HG03159 (cell line): ENCODE measurements at regions not wholly inside any gene's neighbourhood (a gene's known extent, or its start where the extent isn't known, plus 50 kb on each side); places are given as distances from the start of the nearest gene placed in this dataset.

Source experiments
- ATAC-seq: cut with Tn5 transposase; IDR thresholded peaks from one replicate; pipeline ENCODE4 v1.9.1; 2021; ENCODE audit warnings: mild to moderate bottlenecking, moderate library complexity; ENCODE audit not compliant: unreplicated experiment

GRCh38 chr9:108724122-108724521 is 131.7 kb downstream of the ACTL7B start:
- ATAC-seq, result no peak

GRCh38 chr9:108722396-108722795 is 133.4 kb downstream of the ACTL7B start:
- ATAC-seq, result no peak

- no peak for ATAC-seq
Observed at GRCh38 chr9:108720191-108720642, 135.6 kb downstream of the ACTL7B start.

GRCh38 chr9:108710424-108710823 is 145.4 kb downstream of the ACTL7B start:
- ATAC-seq, result no peak

GRCh38 chr9:108709997-108710396 is 145.8 kb downstream of the ACTL7B start:
- ATAC-seq, result no peak

GRCh38 chr9:108709126-108709525 is 146.7 kb downstream of the ACTL7B start:
- ATAC-seq, result no peak

GRCh38 chr9:108708448-108708847 is 147.3 kb downstream of the ACTL7B start:
- no peak for ATAC-seq

- ATAC-seq, result no peak
Observed at GRCh38 chr9:108707120-108707519, 148.7 kb downstream of the ACTL7B start.

- no peak for ATAC-seq
Observed at GRCh38 chr9:108704156-108704852, 151.5 kb downstream of the ACTL7B start.

GRCh38 chr9:108703429-108703828 is 152.4 kb downstream of the ACTL7B start:
- ATAC-seq, result no peak

GRCh38 chr9:108702681-108703080 is 153.1 kb downstream of the ACTL7B start:
- no peak for ATAC-seq

- no peak for ATAC-seq
Observed at GRCh38 chr9:108698801-108699200, 157.0 kb downstream of the ACTL7B start.

GRCh38 chr9:108698231-108698630 is 157.6 kb downstream of the ACTL7B start:
- ATAC-seq, result no peak

- no peak for ATAC-seq
Observed at GRCh38 chr9:108696156-108696555, 159.6 kb downstream of the ACTL7B start.

- ATAC-seq, result no peak
Observed at GRCh38 chr9:108694170-108694569, 161.6 kb downstream of the ACTL7B start.

GRCh38 chr9:108691614-108692013 is 164.2 kb downstream of the ACTL7B start:
- no peak for ATAC-seq

GRCh38 chr9:108688676-108689075 is 167.1 kb downstream of the ACTL7B start:
- ATAC-seq, result no peak

GRCh38 chr9:108688051-108688450 is 167.7 kb downstream of the ACTL7B start:
- ATAC-seq, result no peak

GRCh38 chr9:108687006-108687987 is 168.5 kb downstream of the ACTL7B start:
- ATAC-seq, result no peak

GRCh38 chr9:108684288-108685025 is 171.3 kb downstream of the ACTL7B start:
- ATAC-seq, result no peak

GRCh38 chr9:108683245-108683644 is 172.5 kb downstream of the ACTL7B start:
- ATAC-seq, result no peak
